ENCODE measurements at regions not wholly inside any gene's neighbourhood (a gene's known extent, or its start where the extent isn't known, plus 50 kb on each side); places are given as distances from the start of the nearest gene placed in this dataset.

GRCh38 chr10:28879875-28880682, 202.8 kb downstream of the BAMBI start:
- WGBS, 4 donors = 10 to 18% (median 13%) methylated on average over 16 of the region's 16 CpGs
- TF ChIP-seq CTCF (IDR thresholded peaks at IDR 0.05) (no peak), POLR2A (IDR thresholded peaks at IDR 0.05) (no peak)
- no peaks in the 10 kb centered on the region for H3K9me3 ChIP-seq
- H3K4me3 ChIP-seq = peak overlapping the region in 9 of 12 donors; percentile 18 to 37 (median 30)
- intact Hi-C loops (cut with DNase I) = loop anchor here in 6 of 10 donors (5.0 to 10.0 kb wide), 4 partner anchors 38 to 205 kb away; partner anchors contain the start of gene BAMBI (in 5 of the 6)
- peak overlapping the region in 11 of 12 donors; percentile 49 to 82 (median 67) for H3K27ac ChIP-seq
- peaks cover 0 to 28% (median 13%) of the 10 kb centered on the region in 12 donors for H3K4me1 ChIP-seq
- peaks cover 0 to 2% (median 0%) of the 10 kb centered on the region in 9 donors for H3K27me3 ChIP-seq
- H3K36me3 ChIP-seq = no peaks in the 10 kb centered on the region
- DNase-seq = peak in 4 of 5 donors; percentile 27 to 49 (median 38)
- ATAC-seq = peak; percentile 62 to 90 (median 84)

- ATAC-seq (no peak), DNase-seq (no peak)
- Histone ChIP-seq H3K36me3 (no peaks in the 10 kb centered on the region), H3K27me3 (no peaks in the 10 kb centered on the region), H3K27ac (peak overlapping the region in 8 of 12 donors; percentile 49 to 82 (median 68)), H3K4me3 (no peak overlapping the region), H3K4me1 (peaks cover 0 to 28% (median 13%) of the 10 kb centered on the region in 12 donors), H3K9me3 (no peaks in the 10 kb centered on the region)
- WGBS, 4 donors = 65 to 72% (median 70%) methylated on average over 3 of the region's 3 CpGs
- TF ChIP-seq CTCF (IDR thresholded peaks at IDR 0.05) (no peak), POLR2A (IDR thresholded peaks at IDR 0.05) (no peak)
- intact Hi-C loops (cut with DNase I) = loop anchor here in 3 of 10 donors (5.0 to 10.0 kb wide), 3 partner anchors 38 to 206 kb away; partner anchors contain the start of gene BAMBI (in 1 of the 3)
Observed at GRCh38 chr10:28880683-28880950, 203.3 kb downstream of the BAMBI start.

- Histone ChIP-seq H3K27me3 (no peaks in the 10 kb centered on the region), H3K27ac (no peak overlapping the region), H3K4me3 (no peak overlapping the region), H3K4me1 (peaks cover 0 to 28% (median 13%) of the 10 kb centered on the region in 12 donors), H3K9me3 (no peaks in the 10 kb centered on the region), H3K36me3 (no peaks in the 10 kb centered on the region)
- 51 to 69% (median 52%) methylated on average over 3 of the region's 3 CpGs for WGBS, 4 donors
- no peak for TF ChIP-seq CTCF (IDR thresholded peaks at IDR 0.05)
- no peak for TF ChIP-seq POLR2A (IDR thresholded peaks at IDR 0.05)
- intact Hi-C loops (cut with DNase I) = loop anchor here in 3 of 10 donors (5.0 to 10.0 kb wide), 3 partner anchors 39 to 207 kb away; partner anchors contain the start of gene BAMBI (in 1 of the 3)
- DNase-seq (no peak), ATAC-seq (no peak)
Observed at GRCh38 chr10:28881171-28881882, 204.0 kb downstream of the BAMBI start.

Data from heart left ventricle (tissue), 16 donors.